ENCODE measurements at regions not wholly inside any gene's neighbourhood (a gene's known extent, or its start where the extent isn't known, plus 50 kb on each side); places are given as distances from the start of the nearest gene placed in this dataset.

GRCh38 chr2:53567073-53567472, 200.5 kb upstream of the CHAC2 start:
- H3K27ac Mint-ChIP-seq: no peak overlapping the region
- H3K36me3 Mint-ChIP-seq (ENCODE audit: insufficient read depth in 2 of 2): no peaks in the 10 kb centered on the region
- ATAC-seq (replicated peaks in 1 of 2): no peak
- no peak overlapping the region for H3K4me3 Mint-ChIP-seq
- no peaks in the 10 kb centered on the region for H3K4me1 Mint-ChIP-seq (ENCODE audit: low read depth)
- no peaks in the 10 kb centered on the region for H3K9me3 Mint-ChIP-seq
- DNase-seq: no peak
- H3K27me3 Mint-ChIP-seq (ENCODE audit: low read depth): no peaks in the 10 kb centered on the region

- no peak for DNase-seq
- H3K9me3 Mint-ChIP-seq: no peaks in the 10 kb centered on the region
- no peaks in the 10 kb centered on the region for H3K27me3 Mint-ChIP-seq (ENCODE audit: low read depth)
- no peak overlapping the region for H3K27ac Mint-ChIP-seq
- H3K4me3 Mint-ChIP-seq: no peak overlapping the region
- ATAC-seq (replicated peaks in 1 of 2): no peak
- H3K36me3 Mint-ChIP-seq (ENCODE audit: insufficient read depth in 2 of 2): no peaks in the 10 kb centered on the region
- H3K4me1 Mint-ChIP-seq (ENCODE audit: low read depth): no peaks in the 10 kb centered on the region
Measured at GRCh38 chr2:53562407-53562806, 205.2 kb upstream of the CHAC2 start.

- H3K9me3 Mint-ChIP-seq: peaks cover 2 to 3% of the 10 kb centered on the region in 2 donors
- no peak for ATAC-seq (replicated peaks in 1 of 2)
- no peak for DNase-seq
- no peaks in the 10 kb centered on the region for H3K27me3 Mint-ChIP-seq (ENCODE audit: low read depth)
- H3K4me3 Mint-ChIP-seq: no peak overlapping the region
- no peaks in the 10 kb centered on the region for H3K36me3 Mint-ChIP-seq (ENCODE audit: insufficient read depth in 2 of 2)
- H3K27ac Mint-ChIP-seq: no peak overlapping the region
- H3K4me1 Mint-ChIP-seq (ENCODE audit: low read depth): no peaks in the 10 kb centered on the region
Measured at GRCh38 chr2:53561155-53561554, 206.4 kb upstream of the CHAC2 start.

- Mint-ChIP-seq H3K4me3 (no peak overlapping the region), H3K4me1 (ENCODE audit: low read depth) (no peaks in the 10 kb centered on the region), H3K27ac (no peak overlapping the region), H3K27me3 (ENCODE audit: low read depth) (no peaks in the 10 kb centered on the region), H3K36me3 (ENCODE audit: insufficient read depth in 2 of 2) (no peaks in the 10 kb centered on the region), H3K9me3 (peaks cover 2 to 3% of the 10 kb centered on the region in 2 donors)
- ATAC-seq (replicated peaks in 1 of 2) (no peak), DNase-seq (no peak)
Measured at GRCh38 chr2:53559302-53559966, 208.2 kb upstream of the CHAC2 start.

- no peaks in the 10 kb centered on the region for H3K4me1 Mint-ChIP-seq (ENCODE audit: low read depth)
- ATAC-seq (replicated peaks in 1 of 2): no peak
- no peaks in the 10 kb centered on the region for H3K36me3 Mint-ChIP-seq (ENCODE audit: insufficient read depth in 2 of 2)
- H3K4me3 Mint-ChIP-seq: no peak overlapping the region
- H3K9me3 Mint-ChIP-seq: peaks cover 2 to 3% of the 10 kb centered on the region in 2 donors
- no peaks in the 10 kb centered on the region for H3K27me3 Mint-ChIP-seq (ENCODE audit: low read depth)
- H3K27ac Mint-ChIP-seq: no peak overlapping the region
- no peak for DNase-seq
Measured at GRCh38 chr2:53558867-53559266, 208.7 kb upstream of the CHAC2 start.

GRCh38 chr2:53549497-53549896, 218.1 kb upstream of the CHAC2 start:
- no peaks in the 10 kb centered on the region for H3K9me3 Mint-ChIP-seq
- DNase-seq: no peak
- no peaks in the 10 kb centered on the region for H3K36me3 Mint-ChIP-seq (ENCODE audit: insufficient read depth in 2 of 2)
- no peak overlapping the region for H3K4me3 Mint-ChIP-seq
- H3K27ac Mint-ChIP-seq: no peak overlapping the region
- no peak for ATAC-seq (replicated peaks in 1 of 2)
- H3K27me3 Mint-ChIP-seq (ENCODE audit: low read depth): peaks cover 14% of the 10 kb centered on the region
- H3K4me1 Mint-ChIP-seq (ENCODE audit: low read depth): no peaks in the 10 kb centered on the region

- no peak overlapping the region for H3K27ac Mint-ChIP-seq
- no peak for ATAC-seq (replicated peaks in 1 of 2)
- peaks cover 14% of the 10 kb centered on the region for H3K27me3 Mint-ChIP-seq (ENCODE audit: low read depth)
- H3K9me3 Mint-ChIP-seq: peaks cover 0 to 3% of the 10 kb centered on the region in 2 donors
- no peak for DNase-seq
- H3K4me3 Mint-ChIP-seq: no peak overlapping the region
- H3K4me1 Mint-ChIP-seq (ENCODE audit: low read depth): no peaks in the 10 kb centered on the region
- H3K36me3 Mint-ChIP-seq (ENCODE audit: insufficient read depth in 2 of 2): no peaks in the 10 kb centered on the region
Measured at GRCh38 chr2:53545604-53546003, 222.0 kb upstream of the CHAC2 start.

- ATAC-seq (replicated peaks in 1 of 2): no peak
- Mint-ChIP-seq H3K4me3 (no peak overlapping the region), H3K27ac (no peak overlapping the region), H3K36me3 (ENCODE audit: insufficient read depth in 2 of 2) (no peaks in the 10 kb centered on the region), H3K4me1 (ENCODE audit: low read depth) (no peaks in the 10 kb centered on the region), H3K9me3 (peaks cover 3% of the 10 kb centered on the region in 2 donors), H3K27me3 (ENCODE audit: low read depth) (peaks cover 14% of the 10 kb centered on the region)
- DNase-seq: no peak
Measured at GRCh38 chr2:53544871-53545558, 222.6 kb upstream of the CHAC2 start.

GRCh38 chr2:53543083-53543482, 224.5 kb upstream of the CHAC2 start:
- Mint-ChIP-seq H3K36me3 (ENCODE audit: insufficient read depth in 2 of 2) (no peaks in the 10 kb centered on the region), H3K9me3 (peaks cover 3% of the 10 kb centered on the region in 2 donors), H3K4me1 (ENCODE audit: low read depth) (no peaks in the 10 kb centered on the region), H3K27ac (no peak overlapping the region), H3K27me3 (ENCODE audit: low read depth) (peaks cover 21% of the 10 kb centered on the region), H3K4me3 (no peak overlapping the region)
- ATAC-seq (replicated peaks in 1 of 2) (no peak), DNase-seq (no peak)

- DNase-seq (no peak), ATAC-seq (replicated peaks in 1 of 2) (no peak)
- Mint-ChIP-seq H3K9me3 (peaks cover 3% of the 10 kb centered on the region in 2 donors), H3K27ac (no peak overlapping the region), H3K36me3 (ENCODE audit: insufficient read depth in 2 of 2) (no peaks in the 10 kb centered on the region), H3K4me3 (no peak overlapping the region), H3K27me3 (ENCODE audit: low read depth) (peaks cover 7% of the 10 kb centered on the region), H3K4me1 (ENCODE audit: low read depth) (no peaks in the 10 kb centered on the region)
Measured at GRCh38 chr2:53536583-53537361, 230.8 kb upstream of the CHAC2 start.

- no peaks in the 10 kb centered on the region for H3K4me1 Mint-ChIP-seq (ENCODE audit: low read depth)
- H3K4me3 Mint-ChIP-seq: no peak overlapping the region
- ATAC-seq (replicated peaks in 1 of 2) (no peak), DNase-seq (no peak)
- H3K27me3 Mint-ChIP-seq (ENCODE audit: low read depth): peaks cover 7% of the 10 kb centered on the region
- H3K9me3 Mint-ChIP-seq: peaks cover 0 to 1% of the 10 kb centered on the region in 2 donors
- no peaks in the 10 kb centered on the region for H3K36me3 Mint-ChIP-seq (ENCODE audit: insufficient read depth in 2 of 2)
- no peak overlapping the region for H3K27ac Mint-ChIP-seq
Measured at GRCh38 chr2:53535234-53535840, 232.3 kb upstream of the CHAC2 start.

GRCh38 chr2:53530126-53530525, 237.5 kb upstream of the CHAC2 start:
- no peak for DNase-seq
- H3K4me1 Mint-ChIP-seq (ENCODE audit: low read depth): no peaks in the 10 kb centered on the region
- peaks cover 3 to 6% of the 10 kb centered on the region in 2 donors for H3K9me3 Mint-ChIP-seq
- no peak overlapping the region for H3K27ac Mint-ChIP-seq
- H3K27me3 Mint-ChIP-seq (ENCODE audit: low read depth): no peaks in the 10 kb centered on the region
- H3K36me3 Mint-ChIP-seq (ENCODE audit: insufficient read depth in 2 of 2): peaks cover 0 to 1% of the 10 kb centered on the region in 2 donors
- no peak overlapping the region for H3K4me3 Mint-ChIP-seq
- ATAC-seq (replicated peaks in 1 of 2): no peak

- Mint-ChIP-seq H3K4me1 (ENCODE audit: low read depth) (no peaks in the 10 kb centered on the region), H3K27me3 (ENCODE audit: low read depth) (no peaks in the 10 kb centered on the region), H3K9me3 (peaks cover 3 to 6% of the 10 kb centered on the region in 2 donors), H3K27ac (peak overlapping the region; percentile 6), H3K4me3 (no peak overlapping the region), H3K36me3 (ENCODE audit: insufficient read depth in 2 of 2) (peaks cover 0 to 1% of the 10 kb centered on the region in 2 donors)
- DNase-seq: no peak
- no peak for ATAC-seq (replicated peaks in 1 of 2)
Measured at GRCh38 chr2:53527056-53527455, 240.5 kb upstream of the CHAC2 start.

Measured in activated T-cell treated with anti-CD3 and anti-CD28 coated beads, Interleukin-2, amount 50 U/mL, for 72 hours (primary cell).